Activated CD4-positive, alpha-beta T cell treated with anti-CD3 and anti-CD28 coated beads for 48 hours (primary cell): ENCODE measurements at regions not wholly inside any gene's neighbourhood (a gene's known extent, or its start where the extent isn't known, plus 50 kb on each side); places are given as distances from the start of the nearest gene placed in this dataset.

Source experiments
- DNase-seq: peaks from one replicate; pipeline ENCODE4 v3.0.0-alpha.2; 2020

DNA sequence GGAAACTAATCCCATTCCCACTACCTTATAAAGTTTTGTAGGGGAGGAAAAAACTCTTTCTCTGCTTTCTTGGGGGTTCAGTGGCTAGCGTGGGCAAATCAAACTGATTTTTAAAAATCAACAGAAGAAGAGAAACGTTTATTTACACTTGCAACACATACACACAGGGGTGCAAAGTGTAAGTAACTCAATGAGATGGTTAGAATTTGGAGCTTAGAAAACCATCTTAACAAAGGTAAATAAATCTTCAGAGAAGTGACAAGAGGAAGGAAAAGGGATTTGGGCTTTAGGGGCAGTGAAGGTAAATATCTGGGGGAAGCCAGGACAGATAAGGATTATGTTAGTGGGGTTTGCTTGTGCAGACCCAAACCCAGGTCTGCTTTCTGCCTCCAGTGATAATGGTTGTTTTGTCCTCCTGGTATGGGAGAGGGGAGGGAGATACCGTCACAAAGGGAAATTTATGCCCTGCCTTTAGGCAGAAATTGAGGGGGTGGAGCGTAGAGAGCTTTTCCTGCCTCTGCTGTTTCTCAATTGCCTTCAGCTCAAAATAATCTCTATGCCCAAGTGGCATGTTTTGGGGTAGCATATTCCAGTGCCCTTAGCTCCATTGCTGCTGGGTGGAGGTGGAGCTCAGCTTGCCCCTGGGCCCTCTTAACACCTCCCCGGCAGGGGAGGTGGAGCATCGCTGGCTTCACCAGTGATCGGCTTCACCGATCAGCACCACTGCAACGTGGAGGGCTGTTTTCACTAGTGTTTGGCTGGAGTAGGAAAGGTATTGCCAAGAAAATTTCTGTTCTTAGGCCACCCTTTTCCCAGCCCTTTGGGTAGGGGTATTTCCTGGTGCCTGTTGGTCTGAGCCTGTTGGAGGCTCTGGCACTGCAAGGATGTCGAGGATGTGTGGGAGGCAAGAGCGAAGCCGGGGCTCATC lies 92.2 kb downstream of the TEX51 start:
- DNase-seq = no peak

DNA sequence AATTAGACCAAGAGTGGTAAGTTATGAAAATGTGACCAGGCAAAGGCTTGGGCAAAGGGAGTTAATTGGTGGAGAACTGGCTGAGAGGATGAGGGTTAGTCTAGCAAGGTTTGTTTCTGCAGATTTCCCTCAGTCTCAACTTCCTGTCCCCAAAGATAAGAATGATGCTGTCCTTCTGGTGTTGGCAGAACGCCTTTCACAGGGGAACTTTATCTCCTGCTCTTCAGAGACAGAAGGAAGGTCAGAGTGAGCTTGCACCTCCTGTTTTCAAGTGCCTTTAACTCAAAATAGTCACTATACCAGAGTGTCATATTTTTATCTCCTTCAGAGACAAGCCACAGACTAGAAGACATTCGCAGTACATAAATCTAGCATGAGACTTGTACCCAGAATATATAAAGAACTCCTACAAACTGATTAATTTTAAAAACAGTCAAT lies 95.7 kb downstream of the TEX51 start:
- no peak for DNase-seq

DNA sequence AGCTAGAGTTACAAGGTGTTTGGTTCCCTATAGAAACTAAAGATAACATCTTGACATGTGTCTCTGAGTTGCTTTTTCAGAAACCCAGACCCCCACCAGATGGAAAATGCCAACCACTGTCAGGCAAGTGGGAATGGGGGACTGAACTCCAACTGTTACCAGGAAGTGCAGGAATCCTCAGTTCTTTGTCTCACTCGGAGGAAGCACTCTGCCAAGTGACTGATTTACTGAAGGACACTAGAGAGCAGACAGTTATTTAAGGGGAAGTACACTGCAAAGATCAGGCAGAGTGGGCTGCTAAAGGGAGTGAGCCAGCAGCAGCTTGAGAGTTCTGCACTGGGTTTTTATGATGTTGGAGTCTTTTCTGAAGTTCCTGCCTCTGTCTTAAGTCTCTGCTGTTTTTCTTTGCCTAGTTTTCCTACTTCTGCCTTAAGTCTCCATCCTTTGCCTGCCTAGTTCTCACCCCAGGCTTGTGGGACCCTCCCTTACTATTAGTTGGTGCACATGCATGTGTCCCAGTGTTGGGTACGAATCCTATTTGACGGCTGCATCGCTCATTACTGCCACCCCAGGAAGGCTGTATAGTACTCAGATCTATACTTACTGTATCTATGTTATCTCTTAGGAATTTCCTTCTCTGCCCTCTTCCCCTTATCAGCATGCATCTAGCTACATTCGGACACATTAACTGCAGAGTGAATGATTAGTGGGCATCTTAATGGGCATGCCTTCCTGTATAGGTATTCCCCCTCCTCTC lies 97.1 kb downstream of the TEX51 start:
- no peak for DNase-seq

DNA sequence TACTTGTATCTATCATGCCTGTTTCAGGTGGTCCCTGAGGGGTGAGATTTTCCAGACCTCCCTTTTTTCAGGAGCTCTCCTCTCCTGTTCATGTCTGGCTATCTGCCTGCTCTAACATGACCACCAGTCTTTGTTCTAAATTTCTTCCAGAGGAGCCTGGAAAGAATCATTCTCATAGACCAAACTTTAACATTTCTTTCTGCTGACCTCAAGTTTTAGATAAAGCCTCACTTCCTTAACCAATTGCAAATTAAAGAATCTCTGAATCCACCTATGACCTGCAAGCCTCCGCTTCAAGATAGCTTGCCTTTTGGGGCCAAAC lies 97.6 kb downstream of the TEX51 start:
- DNase-seq = no peak
